B cell (primary cell): ENCODE measurements at regions not wholly inside any gene's neighbourhood (a gene's known extent, or its start where the extent isn't known, plus 50 kb on each side); places are given as distances from the start of the nearest gene placed in this dataset.

Experiments
- ATAC-seq: fragments of 200-7000 bp; cut with Tn5 transposase; one replicate; pipeline ENCODE4 v1.10.0; 2021; ENCODE audit warnings: low read depth, mild to moderate bottlenecking, moderate number of reproducible peaks, moderate library complexity
- CTCF ChIA-PET: fragments of 350-600 bp; sonication (Branson Sonifier 250); formaldehyde crosslinking; loops from one replicate; lab custom pipeline; 2021; ENCODE audit warnings: antibody characterized with exemption, inconsistent platforms; lab: Charles Lee
- POLR2A ChIA-PET: fragments of 350-600 bp; sonication (Branson Sonifier 250); formaldehyde crosslinking; loops from one replicate; lab custom pipeline; 2021; ENCODE audit warnings: antibody characterized with exemption; lab: Charles Lee
- DNase-seq: peaks from one replicate; pipeline ENCODE4 v3.0.0; 2013
- H2AFZ ChIP-seq: 2 replicates; pipeline ENCODE4 v1.6.1; 2012; ENCODE audit warnings: mild to moderate bottlenecking, low read depth, low read length; ENCODE audit not compliant: insufficient read depth, poor library complexity, severe bottlenecking
- H3K27ac ChIP-seq, 2 donors: 1 replicate in 1 of 2; 2 replicates in 1 of 2; pipeline ENCODE4 v1.5.1; 2012 to 2013; ENCODE audit warnings: low read length in 2 of 2, mild to moderate bottlenecking in 2 of 2, moderate library complexity in 1 of 2
- H3K27me3 ChIP-seq, 4 experiments: fragments of 200-600 bp in 1 of 4; sonication (generic) in 1 of 4; replicated peaks in 1 of 4; 1 replicate in 2 of 4; 2 replicates in 2 of 4; pipeline versions ENCODE4 v1.6.1 to v1.7.0; 2013 to 2016; ENCODE audit warnings: low read length in 3 of 4, mild to moderate bottlenecking in 2 of 4, mixed read lengths in 1 of 4, moderate library complexity in 1 of 4; ENCODE audit not compliant: insufficient read depth in 4 of 4, control insufficient read depth in 3 of 4; ENCODE audit errors: control extremely low read depth in 1 of 4
- H3K36me3 ChIP-seq, 2 experiments: replicated peaks in 1 of 2; 1 replicate in 1 of 2; 2 replicates in 1 of 2; pipeline versions ENCODE4 v1.6.1 to v1.7.1; 2013; ENCODE audit warnings: low read length in 1 of 2; ENCODE audit not compliant: insufficient read depth in 2 of 2, control insufficient read depth in 1 of 2; ENCODE audit errors: control extremely low read depth in 1 of 2, extremely low read depth in 1 of 2
- H3K4me1 ChIP-seq, 2 donors: fragments of 200-600 bp in 1 of 2; sonication (generic) in 1 of 2; 1 replicate in 1 of 2; 2 replicates in 1 of 2; pipeline versions ENCODE4 v1.5.1 to v1.6.1; 2013 to 2017; ENCODE audit warnings: low read length in 2 of 2; ENCODE audit not compliant: control insufficient read depth in 2 of 2, insufficient read depth in 2 of 2
- H3K4me2 ChIP-seq: replicated peaks from 2 replicates; pipeline ENCODE3; 2012; ENCODE audit warnings: mild to moderate bottlenecking, low read depth, low read length; ENCODE audit not compliant: poor library complexity, severe bottlenecking
- H3K4me3 ChIP-seq, 5 experiments: fragments of 200-600 bp in 1 of 5; sonication (generic) in 1 of 5; 1 replicate in 3 of 5; 2 replicates in 2 of 5; pipeline versions ENCODE4 v1.5.1 to v1.7.0; 2011 to 2016; ENCODE audit warnings: low read length in 4 of 5, mild to moderate bottlenecking in 4 of 5, low read depth in 2 of 5, control low read depth in 1 of 5, moderate library complexity in 1 of 5; ENCODE audit not compliant: insufficient read depth in 1 of 5; ENCODE audit errors: control extremely low read depth in 1 of 5, extremely low read depth in 1 of 5
- H3K79me2 ChIP-seq: fragments of 200-600 bp; sonication (generic); one replicate; pipeline ENCODE4 v1.6.0; 2016; ENCODE audit warnings: low read length; ENCODE audit not compliant: control insufficient read depth, insufficient read depth
- H3K9ac ChIP-seq: fragments of 200-600 bp; sonication (generic); 2 replicates; pipeline ENCODE4 v1.6.1; 2017; ENCODE audit warnings: mild to moderate bottlenecking, low read length, moderate library complexity
- H3K9me3 ChIP-seq, 3 donors: one replicate each; pipeline versions ENCODE4 v1.6.1 to v1.7.1; 2013; ENCODE audit warnings: low read length in 2 of 3; ENCODE audit not compliant: control insufficient read depth in 2 of 3, insufficient read depth in 1 of 3; ENCODE audit errors: control extremely low read depth in 1 of 3
- H4K20me1 ChIP-seq: 2 replicates; pipeline ENCODE4 v1.6.0; 2012; ENCODE audit warnings: mild to moderate bottlenecking, low read length; ENCODE audit not compliant: insufficient read depth, control insufficient read depth, poor library complexity, severe bottlenecking
- H3K27ac Mint-ChIP-seq: one replicate; pipeline ENCODE4 v1.8.0; 2021; ENCODE audit warnings: mixed read lengths
- H3K27me3 Mint-ChIP-seq: one replicate; pipeline ENCODE4 v1.8.0; 2021; ENCODE audit warnings: mixed read lengths
- H3K4me1 Mint-ChIP-seq: one replicate; pipeline ENCODE4 v1.8.0; 2021; ENCODE audit warnings: mixed read lengths
- H3K4me3 Mint-ChIP-seq: one replicate; pipeline ENCODE4 v1.8.0; 2021; ENCODE audit warnings: mixed read lengths
- H3K9me3 Mint-ChIP-seq: one replicate; pipeline ENCODE4 v1.8.0; 2022; ENCODE audit warnings: mixed read lengths; ENCODE audit not compliant: insufficient read depth
- EZH2 ChIP-seq: IDR thresholded peaks from 2 replicates; pipeline ENCODE4 v1.6.1; 2012; ENCODE audit warnings: borderline replicate concordance, low read depth, mild to moderate bottlenecking, moderate library complexity, low read length; ENCODE audit not compliant: insufficient read depth, poor library complexity, severe bottlenecking
- WGBS: methylation state at CpG from one replicate; pipeline ENCODE4 v1.1.5; 2013; ENCODE audit warnings: missing lambda C conversion rate; ENCODE audit not compliant: insufficient coverage; 5-methylcytosine and 5-hydroxymethylcytosine counted together
- intact Hi-C: fragments of 100-400 bp; cut with micrococcal nuclease; formaldehyde crosslinking; loops from one replicate; pipeline ENCODE4 v1.10.0; 2022
- TF ChIP-seq, protein P1 (sequence below): fragments of 200-600 bp; IDR thresholded peaks from one replicate; pipeline ENCODE4 v1.8.0; 2022; ENCODE audit warnings: antibody characterized with exemption, mild to moderate bottlenecking

DNA sequence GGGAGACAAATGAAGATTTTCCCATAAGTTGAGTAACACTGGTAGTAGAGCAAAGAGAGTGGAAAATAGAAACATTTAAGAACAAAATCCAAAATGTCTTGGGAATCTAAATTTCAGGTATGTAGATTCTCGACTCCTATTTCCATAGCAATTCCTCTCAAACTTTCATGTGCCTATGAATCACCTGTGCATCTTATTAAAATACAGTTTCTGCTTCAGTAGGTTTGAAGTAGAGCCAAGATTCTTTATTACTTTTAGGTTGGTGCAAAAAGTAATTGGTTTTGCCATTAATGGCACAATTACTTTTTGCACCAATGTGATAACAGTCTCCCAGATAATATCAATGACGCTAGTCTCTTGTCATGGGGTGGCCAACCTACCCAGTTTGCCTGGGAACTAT lies 115.3 kb upstream of the SLC5A12 start:
- POLR2A ChIA-PET = no interaction called here
- intact Hi-C loops = no loop called here
- Histone ChIP-seq H3K4me2 (no peak overlapping the region), H4K20me1 (no peaks in the 10 kb centered on the region), H3K9me3 (no peaks in the 10 kb centered on the region), H3K27me3 (no peaks in the 10 kb centered on the region), H3K4me1 (no peaks in the 10 kb centered on the region), H2AFZ (no peak overlapping the region), H3K27ac (no peak overlapping the region), H3K4me3 (no peak overlapping the region), H3K36me3 (no peaks in the 10 kb centered on the region), H3K79me2 (no peaks in the 10 kb centered on the region), H3K9ac (no peak overlapping the region)
- H3K27me3 Mint-ChIP-seq = no peaks in the 10 kb centered on the region
- no peak overlapping the region for H3K27ac Mint-ChIP-seq
- no CpG with 5 or more reads among the region's 2 CpGs for WGBS
- H3K9me3 Mint-ChIP-seq = no peaks in the 10 kb centered on the region
- H3K4me1 Mint-ChIP-seq = no peaks in the 10 kb centered on the region
- TF ChIP-seq EZH2 = no peak
- TF ChIP-seq, protein P1, sequence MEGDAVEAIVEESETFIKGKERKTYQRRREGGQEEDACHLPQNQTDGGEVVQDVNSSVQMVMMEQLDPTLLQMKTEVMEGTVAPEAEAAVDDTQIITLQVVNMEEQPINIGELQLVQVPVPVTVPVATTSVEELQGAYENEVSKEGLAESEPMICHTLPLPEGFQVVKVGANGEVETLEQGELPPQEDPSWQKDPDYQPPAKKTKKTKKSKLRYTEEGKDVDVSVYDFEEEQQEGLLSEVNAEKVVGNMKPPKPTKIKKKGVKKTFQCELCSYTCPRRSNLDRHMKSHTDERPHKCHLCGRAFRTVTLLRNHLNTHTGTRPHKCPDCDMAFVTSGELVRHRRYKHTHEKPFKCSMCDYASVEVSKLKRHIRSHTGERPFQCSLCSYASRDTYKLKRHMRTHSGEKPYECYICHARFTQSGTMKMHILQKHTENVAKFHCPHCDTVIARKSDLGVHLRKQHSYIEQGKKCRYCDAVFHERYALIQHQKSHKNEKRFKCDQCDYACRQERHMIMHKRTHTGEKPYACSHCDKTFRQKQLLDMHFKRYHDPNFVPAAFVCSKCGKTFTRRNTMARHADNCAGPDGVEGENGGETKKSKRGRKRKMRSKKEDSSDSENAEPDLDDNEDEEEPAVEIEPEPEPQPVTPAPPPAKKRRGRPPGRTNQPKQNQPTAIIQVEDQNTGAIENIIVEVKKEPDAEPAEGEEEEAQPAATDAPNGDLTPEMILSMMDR = no peak
- no peak for DNase-seq
- no peak for ATAC-seq
- H3K4me3 Mint-ChIP-seq = no peak overlapping the region
- CTCF ChIA-PET = no interaction called here

DNA sequence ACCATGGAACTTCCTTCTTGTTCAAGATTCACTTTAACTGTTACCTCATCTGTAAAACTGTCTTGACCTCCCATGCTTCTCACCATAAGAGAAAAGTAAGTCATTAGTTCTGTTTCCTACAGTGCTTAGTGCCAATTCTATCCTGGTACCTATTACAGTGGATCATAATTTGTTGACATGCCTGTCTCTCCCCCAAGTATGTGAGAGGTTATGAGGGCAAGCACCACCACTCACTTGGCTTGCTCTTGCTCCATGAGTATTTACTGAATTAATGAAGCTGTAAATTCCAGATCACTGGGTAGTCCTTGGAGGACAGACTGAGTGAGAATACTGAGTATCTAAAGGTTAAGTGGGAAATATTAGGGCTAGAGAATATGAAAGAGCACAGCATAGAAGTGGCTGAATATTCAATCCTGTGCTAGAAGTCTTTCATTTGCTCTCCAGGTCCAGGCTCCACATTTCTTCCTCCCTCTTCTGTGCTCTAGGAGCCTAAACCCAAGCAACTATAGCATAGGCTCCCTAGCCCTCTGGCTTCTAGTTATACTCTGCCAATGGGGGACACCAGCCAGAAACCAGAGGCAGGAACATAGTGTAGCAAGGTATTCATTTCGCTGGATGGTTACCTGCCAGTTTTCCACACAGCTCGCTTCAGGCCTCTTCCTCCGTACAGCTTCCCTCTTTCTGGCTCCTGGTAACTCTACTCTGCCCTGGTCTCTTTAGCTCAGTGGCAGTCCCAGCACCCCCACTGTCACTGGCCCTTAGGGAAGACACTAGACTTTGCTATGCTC lies 118.2 kb upstream of the SLC5A12 start:
- Mint-ChIP-seq H3K4me1 (no peaks in the 10 kb centered on the region), H3K27ac (no peak overlapping the region), H3K4me3 (no peak overlapping the region), H3K27me3 (no peaks in the 10 kb centered on the region), H3K9me3 (no peaks in the 10 kb centered on the region)
- ATAC-seq (no peak), DNase-seq (no peak)
- intact Hi-C loops = no loop called here
- Histone ChIP-seq H3K27me3 (no peaks in the 10 kb centered on the region), H3K9me3 (no peaks in the 10 kb centered on the region), H3K36me3 (no peaks in the 10 kb centered on the region), H3K4me1 (no peaks in the 10 kb centered on the region), H3K27ac (no peak overlapping the region), H3K4me3 (no peak overlapping the region), H3K79me2 (no peaks in the 10 kb centered on the region), H3K9ac (no peak overlapping the region), H3K4me2 (no peak overlapping the region), H4K20me1 (no peaks in the 10 kb centered on the region), H2AFZ (no peak overlapping the region)
- CTCF ChIA-PET = no interaction called here
- TF ChIP-seq EZH2 = no peak
- TF ChIP-seq, protein P1 = no peak
- WGBS = 91% methylated on average over 3 of the region's 3 CpGs
- POLR2A ChIA-PET = no interaction called here
